ENCODE measurements at regions not wholly inside any gene's neighbourhood (a gene's known extent, or its start where the extent isn't known, plus 50 kb on each side); places are given as distances from the start of the nearest gene placed in this dataset.

GRCh38 chr5:56313596-56313995 lies 80.5 kb upstream of the ANKRD55 start:
- no peak overlapping the region for H2AFZ ChIP-seq (ENCODE audit: low read length)
- no peaks in the 10 kb centered on the region for H3K36me3 ChIP-seq (ENCODE audit: control insufficient read depth, insufficient read depth, low read length)
- TF ChIP-seq EZH2 (IDR thresholded peaks at IDR 0.05; ENCODE audit: low read length, missing control alignments) (no peak), CTCF (conservative IDR thresholded peaks at IDR 0.05 in 1 of 2, IDR thresholded peaks at IDR 0.05 in 1 of 2; ENCODE audit: low read depth in 1 of 2, low read length in 2 of 2) (no peak)
- H3K4me2 ChIP-seq (ENCODE audit: extremely low read depth, insufficient read depth, low read length), result no peak overlapping the region
- H3K79me2 ChIP-seq (ENCODE audit: control insufficient read depth, insufficient read depth, low read length), result no peaks in the 10 kb centered on the region
- H3K4me3 ChIP-seq (replicated peaks in 1 of 4; ENCODE audit: control extremely low read depth in 1 of 4, insufficient read depth in 1 of 4, low read depth in 3 of 4, low read length in 4 of 4), result no peak overlapping the region
- H3K27ac ChIP-seq (ENCODE audit: insufficient read depth, low read length), result no peak overlapping the region
- H3K27me3 ChIP-seq (ENCODE audit: control insufficient read depth, insufficient read depth, low read length), result peaks cover 2% of the 10 kb centered on the region
- no peaks in the 10 kb centered on the region for H3K9me3 ChIP-seq (ENCODE audit: control insufficient read depth, insufficient read depth, low read depth, low read length)
- DNase-seq (ENCODE audit: low read depth in 2 of 2), result no peak
- H4K20me1 ChIP-seq (ENCODE audit: control insufficient read depth, extremely low read depth, insufficient read depth, low read length), result no peaks in the 10 kb centered on the region
- H3K4me1 ChIP-seq (ENCODE audit: control insufficient read depth, extremely low read depth, insufficient read depth, low read length), result no peaks in the 10 kb centered on the region
- H3K9ac ChIP-seq (ENCODE audit: insufficient read depth, low read length), result no peak overlapping the region

- H3K79me2 ChIP-seq (ENCODE audit: control insufficient read depth, insufficient read depth, low read length), result no peaks in the 10 kb centered on the region
- H3K27ac ChIP-seq (ENCODE audit: insufficient read depth, low read length), result no peak overlapping the region
- no peak for DNase-seq (ENCODE audit: low read depth in 2 of 2)
- H3K4me3 ChIP-seq (replicated peaks in 1 of 4; ENCODE audit: control extremely low read depth in 1 of 4, insufficient read depth in 1 of 4, low read depth in 3 of 4, low read length in 4 of 4), result no peak overlapping the region
- H2AFZ ChIP-seq (ENCODE audit: low read length), result no peak overlapping the region
- no peaks in the 10 kb centered on the region for H3K9me3 ChIP-seq (ENCODE audit: control insufficient read depth, insufficient read depth, low read depth, low read length)
- no peaks in the 10 kb centered on the region for H3K4me1 ChIP-seq (ENCODE audit: control insufficient read depth, extremely low read depth, insufficient read depth, low read length)
- H4K20me1 ChIP-seq (ENCODE audit: control insufficient read depth, extremely low read depth, insufficient read depth, low read length), result no peaks in the 10 kb centered on the region
- no peak overlapping the region for H3K4me2 ChIP-seq (ENCODE audit: extremely low read depth, insufficient read depth, low read length)
- H3K36me3 ChIP-seq (ENCODE audit: control insufficient read depth, insufficient read depth, low read length), result no peaks in the 10 kb centered on the region
- H3K9ac ChIP-seq (ENCODE audit: insufficient read depth, low read length), result no peak overlapping the region
- TF ChIP-seq EZH2 (IDR thresholded peaks at IDR 0.05; ENCODE audit: low read length, missing control alignments), result no peak
- TF ChIP-seq CTCF (conservative IDR thresholded peaks at IDR 0.05 in 1 of 2, IDR thresholded peaks at IDR 0.05 in 1 of 2; ENCODE audit: low read depth in 1 of 2, low read length in 2 of 2), result no peak
- peaks cover 2% of the 10 kb centered on the region for H3K27me3 ChIP-seq (ENCODE audit: control insufficient read depth, insufficient read depth, low read length)
These were observed 79.9 kb upstream of the ANKRD55 start for GRCh38 chr5:56313004-56313531.

GRCh38 chr5:56311306-56311905 lies 78.3 kb upstream of the ANKRD55 start:
- Histone ChIP-seq H3K79me2 (ENCODE audit: control insufficient read depth, insufficient read depth, low read length) (no peaks in the 10 kb centered on the region), H3K36me3 (ENCODE audit: control insufficient read depth, insufficient read depth, low read length) (no peaks in the 10 kb centered on the region), H2AFZ (ENCODE audit: low read length) (no peak overlapping the region), H3K9ac (ENCODE audit: insufficient read depth, low read length) (no peak overlapping the region), H3K4me2 (ENCODE audit: extremely low read depth, insufficient read depth, low read length) (no peak overlapping the region), H3K27ac (ENCODE audit: insufficient read depth, low read length) (no peak overlapping the region), H3K27me3 (ENCODE audit: control insufficient read depth, insufficient read depth, low read length) (peaks cover 2% of the 10 kb centered on the region), H3K4me1 (ENCODE audit: control insufficient read depth, extremely low read depth, insufficient read depth, low read length) (no peaks in the 10 kb centered on the region), H3K4me3 (replicated peaks in 1 of 4; ENCODE audit: control extremely low read depth in 1 of 4, insufficient read depth in 1 of 4, low read depth in 3 of 4, low read length in 4 of 4) (no peak overlapping the region), H4K20me1 (ENCODE audit: control insufficient read depth, extremely low read depth, insufficient read depth, low read length) (no peaks in the 10 kb centered on the region), H3K9me3 (ENCODE audit: control insufficient read depth, insufficient read depth, low read depth, low read length) (no peaks in the 10 kb centered on the region)
- no peak for TF ChIP-seq EZH2 (IDR thresholded peaks at IDR 0.05; ENCODE audit: low read length, missing control alignments)
- TF ChIP-seq CTCF (conservative IDR thresholded peaks at IDR 0.05 in 1 of 2, IDR thresholded peaks at IDR 0.05 in 1 of 2; ENCODE audit: low read depth in 1 of 2, low read length in 2 of 2), result no peak
- DNase-seq (ENCODE audit: low read depth in 2 of 2), result no peak

All from fibroblast of lung (primary cell).